GM12865 (cell line): ENCODE measurements at regions not wholly inside any gene's neighbourhood (a gene's known extent, or its start where the extent isn't known, plus 50 kb on each side); places are given as distances from the start of the nearest gene placed in this dataset.

Experiments used
- DNase-seq: peaks from one replicate; pipeline ENCODE4 v3.0.0; 2010; ENCODE audit warnings: low read depth
- H3K4me3 ChIP-seq: 2 replicates; pipeline ENCODE4 v1.5.1; 2011; ENCODE audit warnings: mild to moderate bottlenecking, low read depth, low read length, control low read depth
- CTCF ChIP-seq: IDR thresholded peaks from 2 replicates; pipeline ENCODE4 v1.5.1; 2011; ENCODE audit warnings: low read length, control low read depth, low read depth, inconsistent platforms; ENCODE audit not compliant: insufficient read depth; ENCODE audit errors: missing control alignments

- no peak for TF ChIP-seq CTCF
- no peak overlapping the region for H3K4me3 ChIP-seq
- no peak for DNase-seq
Measured at GRCh38 chr1:65670518-65670917, 122.2 kb upstream of the PDE4B start.

- no peak for TF ChIP-seq CTCF
- H3K4me3 ChIP-seq: no peak overlapping the region
Measured at GRCh38 chr1:65674522-65674921, 118.2 kb upstream of the PDE4B start.

GRCh38 chr1:65679773-65680172 lies 112.9 kb upstream of the PDE4B start:
- no peak for TF ChIP-seq CTCF
- H3K4me3 ChIP-seq: no peak overlapping the region
- DNase-seq: no peak

More at GRCh38 chr1:65674522-65674921, 118.2 kb upstream of the PDE4B start:
- DNase-seq: no peak

- TF ChIP-seq CTCF: no peak
- H3K4me3 ChIP-seq: no peak overlapping the region
- DNase-seq: no peak
Measured at GRCh38 chr1:65681096-65681495, 111.6 kb upstream of the PDE4B start.

GRCh38 chr1:65687428-65688214 lies 105.1 kb upstream of the PDE4B start:
- TF ChIP-seq CTCF: peak; percentile 93
- peak; percentile 76 for DNase-seq
- H3K4me3 ChIP-seq: no peak overlapping the region

GRCh38 chr1:65688215-65688566 lies 104.5 kb upstream of the PDE4B start:
- no peak for TF ChIP-seq CTCF
- no peak for DNase-seq
- no peak overlapping the region for H3K4me3 ChIP-seq

GRCh38 chr1:65688848-65689247 lies 103.8 kb upstream of the PDE4B start:
- no peak overlapping the region for H3K4me3 ChIP-seq
- no peak for TF ChIP-seq CTCF
- no peak for DNase-seq
